ENCODE measurements at regions not wholly inside any gene's neighbourhood (a gene's known extent, or its start where the extent isn't known, plus 50 kb on each side); places are given as distances from the start of the nearest gene placed in this dataset.

DNA sequence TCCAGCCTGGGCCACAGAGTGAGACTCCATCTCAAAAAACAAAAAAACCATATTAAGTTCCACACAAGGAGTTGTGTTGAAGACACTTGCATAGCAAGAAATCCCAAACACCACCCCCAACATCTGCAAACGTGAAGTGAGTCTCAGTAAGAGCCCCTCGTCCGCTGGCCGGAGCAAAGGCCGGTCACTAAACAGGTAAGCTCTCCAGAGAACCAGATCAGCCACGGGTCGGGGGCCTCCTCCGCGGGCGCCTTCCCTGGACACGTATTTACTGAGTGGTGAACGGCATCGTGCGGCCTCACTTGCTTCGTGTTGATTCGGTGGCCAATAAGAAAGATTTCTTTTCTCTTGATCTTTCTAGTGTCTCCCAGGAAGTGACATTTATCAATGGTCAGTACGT lies 93.6 kb downstream of the MRPL36 start:
- Mint-ChIP-seq H3K4me3 (no peak overlapping the region), H3K27me3 (ENCODE audit: low read depth) (peaks cover 10% of the 10 kb centered on the region), H3K36me3 (ENCODE audit: low read depth) (no peaks in the 10 kb centered on the region), H3K4me1 (ENCODE audit: low read depth) (peaks cover 9% of the 10 kb centered on the region), H3K9me3 (no peaks in the 10 kb centered on the region), H3K27ac (no peak overlapping the region)
- no peak for DNase-seq (ENCODE audit: low spot score)

DNA sequence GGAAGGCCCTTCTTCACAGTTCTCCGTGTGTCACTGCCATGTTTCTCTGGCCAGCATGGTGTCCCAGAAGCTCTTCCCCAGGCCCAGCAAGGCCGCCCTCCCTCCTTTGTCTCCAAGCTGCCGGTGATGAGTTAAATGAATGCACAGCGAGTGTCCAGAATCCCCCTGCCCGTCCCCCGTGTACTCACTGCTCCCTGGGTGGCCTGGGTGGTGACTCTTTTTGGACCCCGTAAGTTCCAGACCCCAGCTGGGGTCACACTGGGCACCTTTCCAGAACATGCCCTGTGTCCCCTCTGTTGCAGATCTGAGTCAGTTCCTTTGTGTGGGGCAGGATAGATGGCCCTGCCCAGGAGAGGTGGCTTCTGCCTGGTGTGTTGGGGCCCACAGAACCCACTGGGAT lies 95.0 kb downstream of the MRPL36 start:
- Mint-ChIP-seq H3K9me3 (no peaks in the 10 kb centered on the region), H3K27me3 (ENCODE audit: low read depth) (peaks cover 8% of the 10 kb centered on the region), H3K4me1 (ENCODE audit: low read depth) (peaks cover 7% of the 10 kb centered on the region), H3K4me3 (no peak overlapping the region), H3K27ac (no peak overlapping the region), H3K36me3 (ENCODE audit: low read depth) (no peaks in the 10 kb centered on the region)
- DNase-seq (ENCODE audit: low spot score): no peak

DNA sequence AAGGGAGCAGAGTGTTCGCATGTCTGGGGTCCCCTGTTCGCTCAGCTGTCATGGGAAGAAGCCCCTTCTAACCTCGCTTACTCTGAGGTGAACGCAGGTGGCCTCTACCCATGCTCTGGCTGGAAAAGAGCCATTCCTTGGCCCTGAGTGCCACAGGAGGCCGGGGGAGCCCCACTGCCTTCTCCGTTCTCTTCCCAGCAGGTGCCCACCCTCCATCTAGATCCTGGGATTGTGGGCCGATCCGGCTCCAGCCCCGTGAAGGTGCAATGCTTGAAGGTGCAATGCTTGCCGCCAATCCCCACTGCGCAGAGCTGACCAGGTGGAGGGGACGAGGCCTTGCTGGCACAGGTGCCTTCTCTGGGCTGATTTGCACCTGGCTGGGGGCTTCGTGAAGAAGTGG lies 95.4 kb downstream of the MRPL36 start:
- no peaks in the 10 kb centered on the region for H3K9me3 Mint-ChIP-seq
- no peak overlapping the region for H3K27ac Mint-ChIP-seq
- H3K4me3 Mint-ChIP-seq: no peak overlapping the region
- peaks cover 3% of the 10 kb centered on the region for H3K4me1 Mint-ChIP-seq (ENCODE audit: low read depth)
- peaks cover 4% of the 10 kb centered on the region for H3K27me3 Mint-ChIP-seq (ENCODE audit: low read depth)
- DNase-seq (ENCODE audit: low spot score): no peak
- no peaks in the 10 kb centered on the region for H3K36me3 Mint-ChIP-seq (ENCODE audit: low read depth)

DNA sequence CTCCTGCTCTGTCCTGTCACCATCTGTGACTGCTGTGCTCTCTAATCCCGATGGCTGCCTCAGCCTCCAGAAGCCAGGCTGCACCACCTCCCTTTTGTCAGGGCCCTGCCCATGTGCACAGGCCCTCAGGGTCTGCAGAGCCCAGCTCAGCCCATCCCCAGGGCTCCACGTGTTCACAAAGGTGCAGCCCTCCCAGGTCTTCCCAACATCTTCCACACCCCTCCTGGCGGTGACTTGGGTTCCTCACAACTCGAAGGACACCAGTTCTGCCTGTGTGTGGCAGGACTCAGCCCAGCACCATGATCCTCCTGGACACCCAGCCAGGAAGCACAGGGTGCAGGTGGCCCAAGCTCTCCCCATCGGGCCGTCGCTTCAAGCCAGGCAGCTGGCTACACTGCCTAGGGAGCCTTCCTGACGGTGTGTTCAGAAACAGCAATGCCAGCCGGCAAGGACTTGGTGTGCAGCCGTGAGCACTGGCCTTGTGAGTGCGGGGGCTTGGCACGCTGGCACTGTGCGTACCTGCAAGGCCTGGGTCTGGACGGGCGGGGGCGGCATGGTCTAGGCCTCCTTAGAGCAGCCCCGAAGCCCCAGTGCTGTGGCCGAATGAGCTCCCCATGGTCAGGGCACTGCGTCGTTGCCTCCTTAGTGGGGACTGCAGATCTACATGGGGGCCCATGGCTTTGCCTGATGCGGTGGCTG lies 96.1 kb downstream of the MRPL36 start:
- no peak overlapping the region for H3K27ac Mint-ChIP-seq
- no peaks in the 10 kb centered on the region for H3K4me1 Mint-ChIP-seq (ENCODE audit: low read depth)
- no peak overlapping the region for H3K4me3 Mint-ChIP-seq
- DNase-seq (ENCODE audit: low spot score): no peak
- H3K27me3 Mint-ChIP-seq (ENCODE audit: low read depth): no peaks in the 10 kb centered on the region
- no peaks in the 10 kb centered on the region for H3K9me3 Mint-ChIP-seq
- H3K36me3 Mint-ChIP-seq (ENCODE audit: low read depth): no peaks in the 10 kb centered on the region

DNA sequence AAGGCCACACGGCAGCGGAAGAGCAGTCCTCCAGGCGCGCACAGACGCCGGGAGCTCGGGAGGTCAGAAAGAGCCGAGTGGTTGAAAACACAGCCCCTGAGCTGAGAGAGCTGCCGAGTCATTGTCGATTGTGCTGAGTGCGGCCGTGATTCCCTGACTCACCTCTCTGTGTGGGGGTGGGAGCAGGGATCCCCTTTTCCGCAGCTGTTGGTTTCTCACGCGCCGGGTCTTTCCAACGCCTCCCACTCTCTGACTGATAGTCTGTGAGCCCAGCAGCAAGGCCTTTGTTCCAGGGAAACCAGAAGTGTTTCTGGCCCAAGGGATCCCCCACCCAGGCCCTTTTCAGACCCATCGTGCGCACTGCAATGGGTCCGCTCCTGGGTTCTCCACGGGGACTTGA lies 97.3 kb downstream of the MRPL36 start:
- DNase-seq (ENCODE audit: low spot score): no peak
- Mint-ChIP-seq H3K9me3 (no peaks in the 10 kb centered on the region), H3K4me3 (no peak overlapping the region), H3K36me3 (ENCODE audit: low read depth) (no peaks in the 10 kb centered on the region), H3K4me1 (ENCODE audit: low read depth) (no peaks in the 10 kb centered on the region), H3K27ac (no peak overlapping the region), H3K27me3 (ENCODE audit: low read depth) (peaks cover 5% of the 10 kb centered on the region)

DNA sequence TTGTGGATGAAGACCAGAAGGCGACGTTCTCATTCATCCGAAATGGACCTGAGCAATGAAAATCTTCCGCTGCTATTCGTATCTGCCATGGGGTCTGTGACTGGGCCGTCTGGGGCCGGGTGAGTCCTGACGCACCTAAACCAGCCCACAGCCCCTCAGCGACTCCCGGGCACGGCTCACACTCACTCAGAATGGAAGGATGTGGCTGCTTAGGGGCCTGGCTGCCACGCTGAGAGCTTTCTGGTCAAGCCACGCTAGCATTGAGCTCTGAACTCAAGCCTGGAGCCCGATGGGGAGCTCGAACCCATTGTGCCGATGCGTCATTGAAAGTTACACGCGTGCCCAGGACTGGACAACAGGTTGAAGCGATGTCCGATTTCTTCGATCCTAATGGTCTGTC lies 97.8 kb downstream of the MRPL36 start:
- no peak overlapping the region for H3K27ac Mint-ChIP-seq
- H3K4me1 Mint-ChIP-seq (ENCODE audit: low read depth): no peaks in the 10 kb centered on the region
- DNase-seq (ENCODE audit: low spot score): no peak
- no peaks in the 10 kb centered on the region for H3K9me3 Mint-ChIP-seq
- peaks cover 5% of the 10 kb centered on the region for H3K27me3 Mint-ChIP-seq (ENCODE audit: low read depth)
- H3K36me3 Mint-ChIP-seq (ENCODE audit: low read depth): no peaks in the 10 kb centered on the region
- no peak overlapping the region for H3K4me3 Mint-ChIP-seq

DNA sequence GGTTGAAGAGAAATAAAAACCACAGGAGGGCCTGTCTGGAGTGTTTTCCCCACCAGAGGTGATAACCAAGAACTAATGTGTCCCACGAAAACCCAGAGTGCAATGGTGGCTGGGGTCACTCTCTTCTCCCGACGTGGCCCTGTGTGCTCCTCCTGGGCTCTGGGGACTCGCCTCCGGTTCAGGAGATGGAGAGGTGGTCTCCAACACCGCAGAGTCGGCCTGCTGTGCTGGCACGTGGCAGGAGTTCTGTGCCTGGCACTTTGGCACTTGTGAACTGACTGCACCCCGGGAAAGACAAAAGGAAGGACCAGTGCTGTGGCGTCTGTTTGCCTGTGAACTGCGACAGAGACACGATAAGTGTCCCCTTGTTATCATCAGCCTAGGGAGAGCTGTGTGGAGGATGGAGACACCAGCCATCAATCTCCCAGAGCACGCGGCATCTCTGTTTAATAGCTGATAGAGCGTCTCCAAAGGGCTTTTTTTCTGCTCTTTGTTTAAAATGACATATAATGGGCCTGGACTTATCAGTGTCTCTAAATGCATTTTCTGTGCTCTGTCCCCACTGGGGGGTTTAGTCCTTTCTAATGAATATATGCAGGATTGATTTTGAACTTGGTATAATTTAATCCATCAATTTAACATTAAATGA lies 98.3 kb downstream of the MRPL36 start:
- Mint-ChIP-seq H3K27me3 (ENCODE audit: low read depth) (peaks cover 5% of the 10 kb centered on the region), H3K4me3 (no peak overlapping the region), H3K9me3 (no peaks in the 10 kb centered on the region), H3K4me1 (ENCODE audit: low read depth) (no peaks in the 10 kb centered on the region), H3K27ac (no peak overlapping the region), H3K36me3 (ENCODE audit: low read depth) (no peaks in the 10 kb centered on the region)
- DNase-seq (ENCODE audit: low spot score): no peak

DNA sequence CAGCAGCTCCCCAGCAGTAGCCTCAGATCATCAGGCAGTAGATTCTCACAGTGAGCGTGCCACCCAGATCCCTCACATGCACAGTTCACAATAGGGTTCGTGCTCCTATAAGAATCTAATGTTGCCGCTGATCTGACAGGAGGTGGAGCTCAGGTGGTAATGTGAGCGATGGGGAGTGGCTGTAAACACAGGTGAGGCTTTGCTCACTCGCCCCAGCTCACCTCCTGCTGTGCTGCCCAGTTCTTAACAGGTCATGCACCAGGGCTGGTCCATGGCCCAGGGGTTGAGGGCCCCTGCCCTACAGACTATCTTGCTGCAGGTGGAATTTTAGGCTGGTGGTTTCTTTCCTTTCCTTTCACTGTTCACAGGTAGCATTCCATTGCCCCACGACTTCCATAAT lies 100.2 kb downstream of the MRPL36 start:
- no peak overlapping the region for H3K27ac Mint-ChIP-seq
- no peaks in the 10 kb centered on the region for H3K36me3 Mint-ChIP-seq (ENCODE audit: low read depth)
- H3K9me3 Mint-ChIP-seq: no peaks in the 10 kb centered on the region
- H3K4me3 Mint-ChIP-seq: no peak overlapping the region
- peaks cover 5% of the 10 kb centered on the region for H3K27me3 Mint-ChIP-seq (ENCODE audit: low read depth)
- no peak for DNase-seq (ENCODE audit: low spot score)
- no peaks in the 10 kb centered on the region for H3K4me1 Mint-ChIP-seq (ENCODE audit: low read depth)

DNA sequence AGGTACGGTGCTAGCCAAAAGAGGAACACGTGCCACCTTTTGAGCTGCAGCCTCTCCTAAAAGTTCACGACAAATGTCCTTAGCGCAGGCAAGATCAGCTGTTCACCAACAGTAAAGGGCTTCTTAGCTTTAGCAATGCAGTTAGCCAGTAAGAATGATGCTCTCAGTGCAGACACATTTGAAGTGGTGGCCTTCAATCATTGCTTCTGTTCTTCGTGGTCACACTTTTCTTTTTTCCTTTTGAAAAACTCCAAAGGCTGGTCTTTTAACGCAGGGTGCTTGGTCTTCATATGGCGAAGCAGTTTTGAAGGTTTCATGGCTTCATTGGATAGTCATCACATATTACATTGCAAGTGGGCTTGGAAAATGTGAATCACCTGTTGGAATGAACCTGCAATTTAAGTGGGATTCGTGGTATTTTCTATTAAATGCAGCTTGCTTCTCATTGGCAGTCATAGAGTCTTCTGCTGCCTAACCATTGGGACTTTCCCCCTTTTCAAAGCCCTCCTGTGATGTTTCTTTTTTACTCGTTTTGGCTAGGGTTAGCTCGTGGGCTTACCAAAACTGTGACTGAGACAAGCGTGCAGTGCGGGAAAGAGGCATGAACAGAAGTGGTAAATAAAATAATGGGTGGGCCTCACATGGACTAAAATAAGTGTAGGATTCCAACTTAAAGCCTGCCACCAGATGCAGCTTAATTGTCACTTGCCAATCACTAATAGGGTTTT lies 100.9 kb downstream of the MRPL36 start:
- no peaks in the 10 kb centered on the region for H3K9me3 Mint-ChIP-seq
- no peak overlapping the region for H3K27ac Mint-ChIP-seq
- no peak overlapping the region for H3K4me3 Mint-ChIP-seq
- H3K36me3 Mint-ChIP-seq (ENCODE audit: low read depth): no peaks in the 10 kb centered on the region
- no peaks in the 10 kb centered on the region for H3K4me1 Mint-ChIP-seq (ENCODE audit: low read depth)
- DNase-seq (ENCODE audit: low spot score): no peak
- H3K27me3 Mint-ChIP-seq (ENCODE audit: low read depth): peaks cover 5% of the 10 kb centered on the region

DNA sequence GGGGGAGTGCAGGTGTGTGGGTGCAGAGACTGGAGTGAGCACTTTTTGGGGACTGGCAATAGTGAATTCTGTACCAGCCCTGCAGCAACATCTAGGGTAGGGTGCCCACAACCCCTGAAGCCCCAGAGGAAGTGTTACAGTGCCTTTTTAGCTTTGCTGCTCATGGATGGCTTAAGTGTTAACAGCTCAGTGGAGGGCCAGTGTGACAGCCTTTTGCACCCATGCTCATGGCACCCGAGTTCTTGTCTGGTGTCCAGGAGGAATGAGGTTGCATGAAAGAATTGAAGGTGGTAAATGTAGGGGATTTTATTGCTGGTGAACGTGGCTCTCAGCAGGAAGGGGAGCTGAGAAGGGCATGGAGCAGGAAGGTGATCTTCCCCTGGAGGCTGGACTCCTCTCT lies 107.3 kb downstream of the MRPL36 start:
- Mint-ChIP-seq H3K27ac (no peak overlapping the region), H3K9me3 (no peaks in the 10 kb centered on the region), H3K36me3 (ENCODE audit: low read depth) (no peaks in the 10 kb centered on the region), H3K4me3 (no peak overlapping the region), H3K4me1 (ENCODE audit: low read depth) (no peaks in the 10 kb centered on the region), H3K27me3 (ENCODE audit: low read depth) (peaks cover 2% of the 10 kb centered on the region)
- DNase-seq (ENCODE audit: low spot score): no peak

DNA sequence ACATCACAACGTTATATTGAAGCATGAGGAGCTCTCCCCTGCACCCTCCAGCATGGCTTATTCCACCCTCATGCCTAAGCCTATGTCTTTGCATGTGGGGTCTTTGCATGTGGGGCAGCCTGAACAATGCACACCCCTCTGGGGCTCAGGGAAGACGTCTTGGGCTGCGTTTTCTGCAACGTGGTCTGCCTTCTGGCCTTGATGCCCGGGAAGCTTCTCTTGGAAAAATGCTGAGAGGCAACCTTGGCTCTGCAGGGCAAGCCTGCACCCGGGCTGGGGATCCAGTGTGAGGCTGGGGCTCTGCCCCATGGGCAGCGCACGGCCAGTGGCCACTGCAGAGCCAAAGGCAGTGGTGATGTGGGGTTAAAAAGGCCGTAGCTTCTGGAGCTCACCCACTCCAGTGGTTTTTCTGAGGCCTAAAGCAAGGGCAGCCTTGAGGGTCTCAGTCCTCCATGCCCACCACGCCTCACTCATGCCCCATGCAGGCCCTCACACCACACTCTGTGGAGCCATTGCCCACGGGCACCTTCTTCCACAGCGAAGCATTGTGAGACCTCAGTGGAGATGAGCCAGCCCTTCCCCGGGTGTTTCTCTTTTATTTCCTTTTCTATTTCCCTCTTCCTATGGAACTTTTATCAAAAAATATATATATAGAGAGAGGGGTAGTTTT lies 112.2 kb downstream of the MRPL36 start:
- DNase-seq (ENCODE audit: low spot score): no peak
- no peaks in the 10 kb centered on the region for H3K4me1 Mint-ChIP-seq (ENCODE audit: low read depth)
- no peak overlapping the region for H3K4me3 Mint-ChIP-seq

DNA sequence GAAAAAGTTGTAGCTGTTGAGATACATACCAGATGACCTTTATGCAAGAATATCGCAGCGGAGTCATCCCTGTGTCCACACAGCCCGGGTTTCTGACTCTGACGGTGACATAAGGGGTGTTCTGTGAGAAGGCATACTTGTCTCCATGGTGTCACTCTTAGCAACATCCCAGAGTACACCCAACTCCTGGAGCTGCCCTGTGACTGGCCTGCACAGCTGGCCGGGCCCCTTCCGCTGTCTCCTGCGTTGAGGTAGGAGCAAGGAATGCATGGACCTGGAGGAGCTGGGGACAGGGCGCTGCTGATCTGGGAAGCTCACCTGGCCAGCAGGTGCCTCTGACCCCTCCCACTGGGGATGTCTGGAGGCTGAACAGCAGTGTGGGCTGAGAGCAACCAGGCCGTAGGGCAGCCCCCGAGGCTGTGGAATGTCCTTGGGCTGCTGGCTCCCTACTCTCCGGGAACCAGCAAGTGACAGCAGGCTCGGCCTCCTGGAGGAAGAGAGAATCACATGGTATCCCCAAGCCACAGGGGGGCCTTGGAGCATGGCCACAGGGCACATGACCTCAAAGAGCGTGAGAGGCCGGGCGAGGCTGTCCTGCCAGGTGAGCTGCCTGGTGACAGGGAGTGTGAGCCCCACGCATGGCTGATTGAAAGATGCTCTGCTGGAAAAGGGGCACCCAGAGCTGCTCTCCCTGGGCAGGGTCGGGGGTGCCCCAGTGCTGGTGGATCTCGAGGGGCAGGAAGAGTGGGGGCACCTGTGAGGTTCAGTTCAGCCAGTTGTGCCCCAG lies 113.4 kb downstream of the MRPL36 start:
- Mint-ChIP-seq H3K36me3 (ENCODE audit: low read depth) (no peaks in the 10 kb centered on the region), H3K4me1 (ENCODE audit: low read depth) (no peaks in the 10 kb centered on the region), H3K27ac (no peak overlapping the region), H3K27me3 (ENCODE audit: low read depth) (peaks cover 2% of the 10 kb centered on the region), H3K4me3 (no peak overlapping the region), H3K9me3 (no peaks in the 10 kb centered on the region)
- DNase-seq (ENCODE audit: low spot score): no peak

More for the DNA sequence above, 112.2 kb downstream of the MRPL36 start:
- H3K9me3 Mint-ChIP-seq: no peaks in the 10 kb centered on the region
- H3K36me3 Mint-ChIP-seq (ENCODE audit: low read depth): no peaks in the 10 kb centered on the region
- no peak overlapping the region for H3K27ac Mint-ChIP-seq
- peaks cover 2% of the 10 kb centered on the region for H3K27me3 Mint-ChIP-seq (ENCODE audit: low read depth)

DNA sequence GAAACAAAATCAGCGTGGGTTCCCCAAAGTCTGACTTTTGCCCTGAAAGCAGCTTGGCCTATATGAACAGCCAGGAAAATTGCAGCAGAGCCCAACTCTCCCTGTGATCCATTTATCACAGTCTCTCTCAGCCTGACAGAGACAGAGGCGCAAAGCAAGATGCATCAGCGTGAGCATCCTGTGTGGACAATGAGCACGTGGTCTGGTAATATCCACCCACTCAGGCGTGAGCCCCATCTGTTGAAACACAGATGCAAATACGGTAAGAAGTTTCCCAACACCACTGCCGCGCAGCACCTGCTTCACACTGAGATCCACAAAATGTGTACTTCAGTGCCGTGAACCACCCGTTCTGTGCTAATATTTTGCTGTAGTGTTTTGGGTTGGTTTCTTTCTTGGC lies 114.6 kb downstream of the MRPL36 start:
- Mint-ChIP-seq H3K4me1 (ENCODE audit: low read depth) (no peaks in the 10 kb centered on the region), H3K27ac (no peak overlapping the region), H3K36me3 (ENCODE audit: low read depth) (no peaks in the 10 kb centered on the region), H3K27me3 (ENCODE audit: low read depth) (peaks cover 5% of the 10 kb centered on the region), H3K4me3 (no peak overlapping the region), H3K9me3 (no peaks in the 10 kb centered on the region)
- DNase-seq (ENCODE audit: low spot score): no peak

All from T-helper 2 cell treated with Interferon-gamma antibody and Interleukin-4, amounts not matched to agents 5 μg/mL and 100 μg/mL, for 36 hours (primary cell).